ENCODE measurements at regions not wholly inside any gene's neighbourhood (a gene's known extent, or its start where the extent isn't known, plus 50 kb on each side); places are given as distances from the start of the nearest gene placed in this dataset.

DNA sequence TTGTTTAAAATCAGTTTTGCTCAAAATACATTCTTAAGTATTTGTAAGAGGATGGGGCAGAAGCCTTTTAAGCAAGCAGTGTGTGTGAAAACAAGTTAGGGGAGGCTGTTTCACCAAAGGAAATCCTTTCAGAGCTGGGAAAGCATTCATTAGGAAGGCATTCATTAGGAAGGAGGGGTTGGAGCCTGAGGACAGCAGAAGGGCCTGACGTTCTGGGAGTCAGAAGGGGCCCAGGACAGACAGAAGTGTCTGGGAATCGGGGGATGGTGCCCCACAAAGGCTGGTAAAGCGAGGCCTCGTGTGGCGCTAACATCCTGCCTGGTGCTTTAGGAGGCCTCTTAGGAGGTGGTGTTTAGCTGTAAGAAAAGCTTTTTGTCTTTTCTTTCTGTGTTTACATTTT is 80.6 kb upstream of the NXT1 start:
- no peaks in the 10 kb centered on the region for H3K27me3 Mint-ChIP-seq (ENCODE audit: low read depth)
- no peak for TF ChIP-seq CTCF (IDR thresholded peaks at IDR 0.05; ENCODE audit: unreplicated experiment)
- peaks cover 1% of the 10 kb centered on the region for H3K36me3 Mint-ChIP-seq
- no peaks in the 10 kb centered on the region for H3K4me1 Mint-ChIP-seq
- H3K4me3 Mint-ChIP-seq: no peak overlapping the region
- peak overlapping the region; percentile 33 for H3K27ac Mint-ChIP-seq
- no peak for DNase-seq (ENCODE audit: low spot score in 2 of 2, unreplicated experiment in 2 of 2)
- H3K9me3 Mint-ChIP-seq: peaks cover 12% of the 10 kb centered on the region

- no peak for TF ChIP-seq CTCF (IDR thresholded peaks at IDR 0.05; ENCODE audit: unreplicated experiment)
- Mint-ChIP-seq H3K27ac (no peak overlapping the region), H3K9me3 (peaks cover 14% of the 10 kb centered on the region), H3K27me3 (ENCODE audit: low read depth) (no peaks in the 10 kb centered on the region), H3K4me1 (no peaks in the 10 kb centered on the region), H3K4me3 (no peak overlapping the region), H3K36me3 (peaks cover 1% of the 10 kb centered on the region)
- no peak for DNase-seq (ENCODE audit: low spot score in 2 of 2, unreplicated experiment in 2 of 2)
These were observed 81.7 kb upstream of the NXT1 start for GRCh38 chr20:23268792-23269354.

GRCh38 chr20:23267909-23268308 is 82.7 kb upstream of the NXT1 start:
- H3K4me3 Mint-ChIP-seq: no peak overlapping the region
- DNase-seq (ENCODE audit: low spot score in 2 of 2, unreplicated experiment in 2 of 2): no peak
- no peak for TF ChIP-seq CTCF (IDR thresholded peaks at IDR 0.05; ENCODE audit: unreplicated experiment)
- no peaks in the 10 kb centered on the region for H3K27me3 Mint-ChIP-seq (ENCODE audit: low read depth)
- no peaks in the 10 kb centered on the region for H3K4me1 Mint-ChIP-seq
- H3K27ac Mint-ChIP-seq: no peak overlapping the region
- peaks cover 20% of the 10 kb centered on the region for H3K9me3 Mint-ChIP-seq
- peaks cover 1% of the 10 kb centered on the region for H3K36me3 Mint-ChIP-seq

DNA sequence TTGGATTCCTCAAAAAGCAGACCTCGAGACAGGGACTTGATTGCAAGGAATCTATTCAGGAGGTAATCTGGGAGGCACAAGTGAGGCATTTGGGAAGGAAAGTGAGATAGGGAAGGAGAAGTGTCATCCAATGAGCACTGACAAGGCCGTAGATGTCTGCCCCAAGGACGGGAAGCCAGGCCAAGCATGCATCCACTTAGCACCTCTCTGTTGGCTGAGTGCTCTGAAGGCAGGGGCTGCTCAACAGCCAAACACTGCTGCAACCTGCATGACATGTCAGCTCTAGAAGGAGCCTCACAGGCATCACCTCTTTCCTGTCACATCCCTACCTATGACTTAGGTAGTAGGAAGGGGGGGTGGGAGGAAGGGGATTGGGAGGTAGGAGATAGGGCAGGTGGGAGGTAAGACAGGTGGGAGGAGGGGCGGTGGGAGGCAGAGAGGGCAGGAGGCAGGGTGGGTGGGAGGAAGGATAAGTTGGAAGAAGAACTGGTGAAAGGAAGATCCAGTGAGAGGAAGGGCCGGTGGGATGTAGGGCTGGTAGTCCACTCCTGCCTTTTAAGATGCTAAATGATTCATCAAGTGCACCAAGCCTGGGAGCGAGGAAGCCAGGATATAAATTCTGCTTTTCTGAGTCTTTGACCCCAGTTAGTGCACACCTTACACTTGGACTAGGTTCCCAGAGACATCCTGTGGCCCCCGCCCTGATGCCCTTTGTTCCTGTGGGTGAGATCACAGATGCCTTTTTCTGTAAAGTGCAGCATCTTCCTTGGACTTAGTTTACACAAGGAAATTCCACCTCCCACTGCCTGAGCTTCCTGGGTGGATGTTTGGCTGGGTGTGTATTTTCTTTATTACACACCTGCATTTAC is 83.8 kb upstream of the NXT1 start:
- TF ChIP-seq CTCF (IDR thresholded peaks at IDR 0.05; ENCODE audit: unreplicated experiment): no peak
- Mint-ChIP-seq H3K36me3 (peaks cover 1% of the 10 kb centered on the region), H3K4me3 (no peak overlapping the region), H3K27ac (no peak overlapping the region), H3K27me3 (ENCODE audit: low read depth) (no peaks in the 10 kb centered on the region), H3K9me3 (peaks cover 20% of the 10 kb centered on the region), H3K4me1 (no peaks in the 10 kb centered on the region)
- no peak for DNase-seq (ENCODE audit: low spot score in 2 of 2, unreplicated experiment in 2 of 2)

DNA sequence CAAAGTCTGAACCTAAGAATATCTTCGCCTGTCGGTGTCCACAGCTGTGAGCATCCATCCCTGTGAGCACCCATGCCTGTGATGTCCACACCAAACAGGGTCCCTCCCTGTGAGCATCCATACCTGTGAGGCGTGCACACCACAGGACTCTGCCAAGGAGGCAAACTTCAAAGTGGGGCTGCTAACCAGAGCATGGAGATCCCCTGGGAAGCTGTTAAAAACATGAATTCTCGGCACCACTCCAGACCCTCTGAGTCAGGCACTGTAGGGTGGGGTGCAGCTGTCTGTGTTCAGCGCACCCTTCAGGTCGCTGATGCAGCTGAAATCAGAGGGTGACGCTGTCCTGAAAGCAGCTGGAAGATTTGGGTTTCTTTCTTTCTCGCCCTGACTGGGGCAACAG is 85.4 kb upstream of the NXT1 start:
- H3K9me3 Mint-ChIP-seq: peaks cover 20% of the 10 kb centered on the region
- no peak for TF ChIP-seq CTCF (IDR thresholded peaks at IDR 0.05; ENCODE audit: unreplicated experiment)
- no peak overlapping the region for H3K27ac Mint-ChIP-seq

More for the DNA sequence above, 85.4 kb upstream of the NXT1 start:
- Mint-ChIP-seq H3K36me3 (peaks cover 1% of the 10 kb centered on the region), H3K4me3 (no peak overlapping the region), H3K4me1 (no peaks in the 10 kb centered on the region), H3K27me3 (ENCODE audit: low read depth) (no peaks in the 10 kb centered on the region)
- no peak for DNase-seq (ENCODE audit: low spot score in 2 of 2, unreplicated experiment in 2 of 2)

All from mesothelial cell of epicardium (in vitro differentiated cells).